A549 (cell line): ENCODE measurements at regions not wholly inside any gene's neighbourhood (a gene's known extent, or its start where the extent isn't known, plus 50 kb on each side); places are given as distances from the start of the nearest gene placed in this dataset.

Experiments
- ATAC-seq, 2 experiments: fragments of 200-7000 bp in 1 of 2; fragments of >200 bp in 1 of 2; cut with Nextera tagmentation in 1 of 2; cut with Tn5 transposase in 1 of 2; 3 replicates each; pipeline versions ENCODE4 v1.8.0 to v1.9.1; 2018 to 2020; ENCODE audit warnings: mild to moderate bottlenecking in 1 of 2, moderate library complexity in 1 of 2
- CTCF ChIA-PET: fragments of 300-600 bp; sonication (Branson Sonifier 250); formaldehyde crosslinking; extraction: SDS; loops from one replicate; lab custom pipeline; 2021; ENCODE audit warnings: antibody characterized with exemption, inconsistent platforms; lab: Yijun Ruan, JAX
- POLR2A ChIA-PET: fragments of 350-600 bp; formaldehyde crosslinking; extraction: SDS; loops from one replicate; lab custom pipeline; 2021; ENCODE audit warnings: antibody characterized with exemption, inconsistent platforms; lab: Yijun Ruan, JAX
- DNase-seq, 2 experiments: peaks; one replicate each; pipeline versions ENCODE4 v3.0.0 to v3.0.0-alpha.2; 2011 to 2016; ENCODE audit warnings: low read depth in 1 of 2, low spot score in 1 of 2
- FAIRE-seq: peaks from 2 replicates; lab custom pipeline; 2011; peaks lifted over from hg19 to GRCh38; lab: Jason Lieb, UNC
- H3K27ac ChIP-seq, 2 experiments: fragments of >200 bp; sonication (Bioruptor Twin); formaldehyde crosslinking; 3 replicates each; pipeline ENCODE4 v1.5.1; 2016 to 2017
- H3K4me1 ChIP-seq: fragments of >200 bp; sonication (Bioruptor Twin); formaldehyde crosslinking; 3 replicates; pipeline ENCODE4 v1.6.1; 2016
- H3K4me2 ChIP-seq: fragments of >200 bp; sonication (Bioruptor Twin); formaldehyde crosslinking; 3 replicates; pipeline ENCODE4 v1.6.1; 2016
- H3K4me3 ChIP-seq: fragments of >200 bp; sonication (Bioruptor Twin); formaldehyde crosslinking; 3 replicates; pipeline ENCODE4 v1.5.1; 2016
- H3K9me3 ChIP-seq: fragments of >200 bp; sonication (Bioruptor Twin); formaldehyde crosslinking; 3 replicates; pipeline ENCODE4 v1.6.1; 2016
- CBX8 ChIP-seq: fragments of 200-600 bp; sonication (generic); IDR thresholded peaks from 2 replicates; pipeline ENCODE4 v1.6.1; 2016
- CEBPB ChIP-seq, 2 experiments: fragments of >200 bp in 1 of 2; sonication (Bioruptor Twin) in 1 of 2; formaldehyde crosslinking in 1 of 2; IDR thresholded peaks; 2 replicates each; pipeline ENCODE4 v1.6.1; 2012 to 2016
- CHD2 ChIP-seq: fragments of 150-350 bp; IDR thresholded peaks from 2 replicates; pipeline ENCODE4 v1.6.1; 2014; ENCODE audit warnings: low read length; ENCODE audit not compliant: partially characterized antibody
- ESRRA ChIP-seq: fragments of 150-350 bp; IDR thresholded peaks from 2 replicates; pipeline ENCODE4 v1.6.1; 2014; ENCODE audit warnings: mild to moderate bottlenecking, low read length, borderline replicate concordance
- FOSB ChIP-seq: fragments of 250-450 bp; sonication (Bioruptor Pico); IDR thresholded peaks from 2 replicates; pipeline ENCODE4 v1.5.0; 2020; ENCODE audit warnings: mild to moderate bottlenecking, moderate library complexity
- FOSL2 ChIP-seq, 2 experiments: fragments of 450-650 bp in 1 of 2; fragments of >200 bp in 1 of 2; sonication (Bioruptor Twin) in 1 of 2; formaldehyde crosslinking; IDR thresholded peaks; 2 replicates each; pipeline versions ENCODE4 v1.5.0 to v1.6.1; 2016 to 2020; ENCODE audit warnings: mild to moderate bottlenecking in 1 of 2, moderate library complexity in 1 of 2
- HDAC2 ChIP-seq: fragments of 200-600 bp; sonication (generic); IDR thresholded peaks from 2 replicates; pipeline ENCODE4 v1.6.1; 2016
- HEYL ChIP-seq: fragments of 250-450 bp; sonication (Bioruptor Pico); IDR thresholded peaks from 2 replicates; pipeline ENCODE4 v1.8.0; 2021; ENCODE audit warnings: mild to moderate bottlenecking, moderate library complexity
- KDM1A ChIP-seq: fragments of 200-600 bp; sonication (generic); IDR thresholded peaks from 2 replicates; pipeline ENCODE4 v1.6.1; 2016; ENCODE audit warnings: low read depth, mild to moderate bottlenecking
- MYC ChIP-seq: IDR thresholded peaks from 2 replicates; pipeline ENCODE4 v1.6.1; 2012; ENCODE audit warnings: mild to moderate bottlenecking, inconsistent platforms, low read length, improper control_type of control experiment, borderline replicate concordance
- NFE2L2 ChIP-seq: fragments of 150-350 bp; conservative IDR thresholded peaks from 2 replicates; pipeline ENCODE4 v1.6.1; 2014; ENCODE audit warnings: low read length
- PHF8 ChIP-seq: fragments of 200-600 bp; sonication (generic); IDR thresholded peaks from 2 replicates; pipeline ENCODE4 v1.6.1; 2016; ENCODE audit warnings: low read depth, mild to moderate bottlenecking, antibody characterized with exemption, moderate library complexity, borderline replicate concordance
- RARB ChIP-seq: fragments of 250-450 bp; sonication (Bioruptor Pico); IDR thresholded peaks from 2 replicates; pipeline ENCODE4 v1.8.0; 2021; ENCODE audit warnings: mild to moderate bottlenecking, moderate library complexity
- RNF2 ChIP-seq: fragments of 200-600 bp; sonication (generic); IDR thresholded peaks from 2 replicates; pipeline ENCODE4 v1.6.1; 2016; ENCODE audit warnings: low read depth, mild to moderate bottlenecking, antibody characterized with exemption, moderate library complexity, borderline replicate concordance
- SREBF2 ChIP-seq: fragments of 450-650 bp; IDR thresholded peaks from 2 replicates; pipeline ENCODE4 v1.6.1; 2014; ENCODE audit warnings: mild to moderate bottlenecking, moderate library complexity
- TFCP2L1 ChIP-seq: fragments of 250-450 bp; sonication (Bioruptor Pico); IDR thresholded peaks from 2 replicates; pipeline ENCODE4 v1.5.0; 2021; ENCODE audit warnings: mild to moderate bottlenecking
- ZC3H11A ChIP-seq: fragments of 450-650 bp; IDR thresholded peaks from 2 replicates; pipeline ENCODE4 v1.6.1; 2014; ENCODE audit warnings: antibody characterized with exemption, mild to moderate bottlenecking
- WGBS: methylation state at CpG from one replicate; pipeline ENCODE4 v1.1.6; 2017; ENCODE audit errors: missing lambda C conversion rate; 5-methylcytosine and 5-hydroxymethylcytosine counted together
- TF ChIP-seq, protein P1 (sequence below): fragments of 450-650 bp; IDR thresholded peaks from 2 replicates; pipeline ENCODE4 v1.6.1; 2014; ENCODE audit warnings: antibody characterized with exemption
- TF ChIP-seq, protein P2 (sequence below): fragments of >200 bp; sonication (Bioruptor Twin); formaldehyde crosslinking; IDR thresholded peaks from 3 replicates; pipeline ENCODE4 v1.5.1; 2016
- TF ChIP-seq, protein P3 (sequence below): fragments of 200-600 bp; sonication (generic); IDR thresholded peaks from 2 replicates; pipeline ENCODE4 v1.6.1; 2016; ENCODE audit warnings: antibody characterized with exemption, mild to moderate bottlenecking, moderate library complexity
- TF ChIP-seq, protein P4 (sequence below): fragments of 250-450 bp; sonication (Bioruptor Pico); IDR thresholded peaks from 2 replicates; pipeline ENCODE4 v1.5.0; 2020; ENCODE audit warnings: low read depth, mild to moderate bottlenecking, moderate library complexity

DNA sequence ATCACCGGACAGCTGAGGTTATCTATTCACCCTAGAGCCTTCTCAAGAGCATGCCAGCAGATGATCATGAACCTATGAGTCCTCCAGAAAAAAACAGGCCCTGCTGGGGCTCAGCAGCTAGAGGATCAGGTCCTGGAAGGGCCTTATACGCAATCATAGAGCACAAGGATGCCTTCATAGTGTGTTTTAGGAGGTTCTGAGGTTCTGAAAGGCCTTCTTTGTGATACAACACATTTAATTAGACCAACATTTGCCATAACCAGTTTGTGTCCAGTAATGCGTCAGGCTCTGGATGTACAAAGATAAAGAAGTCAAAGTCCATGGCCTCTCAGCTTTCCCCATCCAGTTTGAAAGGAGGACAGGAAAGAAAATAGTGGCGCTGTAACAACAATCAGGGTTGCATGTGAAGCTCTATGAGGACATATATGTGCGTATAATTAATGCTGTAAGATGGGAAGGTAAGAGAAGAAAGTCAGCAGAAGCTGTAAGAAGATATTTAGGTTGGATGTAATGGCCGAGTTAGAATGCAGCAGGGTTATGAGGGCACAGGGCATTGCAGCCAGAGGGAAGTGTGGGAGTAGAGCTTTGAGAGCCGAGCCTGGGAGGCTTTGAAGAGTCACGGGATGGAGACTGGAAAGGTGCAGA, 302.6 kb upstream of the TBL1XR1 start (continued):
- TF ChIP-seq, protein P1, sequence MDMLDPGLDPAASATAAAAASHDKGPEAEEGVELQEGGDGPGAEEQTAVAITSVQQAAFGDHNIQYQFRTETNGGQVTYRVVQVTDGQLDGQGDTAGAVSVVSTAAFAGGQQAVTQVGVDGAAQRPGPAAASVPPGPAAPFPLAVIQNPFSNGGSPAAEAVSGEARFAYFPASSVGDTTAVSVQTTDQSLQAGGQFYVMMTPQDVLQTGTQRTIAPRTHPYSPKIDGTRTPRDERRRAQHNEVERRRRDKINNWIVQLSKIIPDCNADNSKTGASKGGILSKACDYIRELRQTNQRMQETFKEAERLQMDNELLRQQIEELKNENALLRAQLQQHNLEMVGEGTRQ, result no peak
- TF ChIP-seq MYC (no peak), NFE2L2 (no peak), CBX8 (no peak), CEBPB (IDR thresholded peaks at IDR 0.05) (no peak)

DNA sequence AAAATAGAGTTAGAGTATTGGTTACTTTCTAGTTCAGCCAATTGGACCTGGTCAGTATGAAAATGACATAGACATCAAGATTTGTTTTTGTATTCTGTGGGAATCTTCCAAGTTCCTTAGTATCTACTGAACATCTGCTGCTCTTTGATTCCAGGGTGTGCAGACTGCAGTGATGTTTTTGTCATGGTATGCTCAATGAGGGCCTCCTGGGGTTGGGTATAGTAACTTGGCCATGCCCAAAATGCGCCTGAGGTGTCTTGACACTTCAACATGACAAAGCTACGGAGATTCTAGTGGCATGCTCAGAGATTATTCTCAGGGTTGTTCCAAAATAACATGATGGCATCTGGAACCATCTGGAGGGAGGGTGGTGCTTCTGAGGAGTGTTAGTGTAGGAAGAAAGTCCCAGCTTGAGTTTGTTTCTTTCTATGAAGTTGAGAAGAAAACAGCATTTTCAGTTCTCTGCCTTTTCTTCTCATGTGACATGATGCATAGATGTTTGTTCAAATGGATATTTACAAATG, 313.5 kb upstream of the TBL1XR1 start:
- no peak overlapping the region for H3K4me3 ChIP-seq
- no peak for DNase-seq
- CTCF ChIA-PET, result no interaction called here
- H3K4me2 ChIP-seq, result no peak overlapping the region
- no peak for FAIRE-seq
- ATAC-seq, result no peak
- H3K27ac ChIP-seq, result no peak overlapping the region
- TF ChIP-seq RARB (CRISPR knock-in tag) (no peak), CHD2 (no peak), MYC (no peak), HEYL (CRISPR knock-in tag) (no peak), ESRRA (no peak), RNF2 (no peak)
- TF ChIP-seq, protein P2, sequence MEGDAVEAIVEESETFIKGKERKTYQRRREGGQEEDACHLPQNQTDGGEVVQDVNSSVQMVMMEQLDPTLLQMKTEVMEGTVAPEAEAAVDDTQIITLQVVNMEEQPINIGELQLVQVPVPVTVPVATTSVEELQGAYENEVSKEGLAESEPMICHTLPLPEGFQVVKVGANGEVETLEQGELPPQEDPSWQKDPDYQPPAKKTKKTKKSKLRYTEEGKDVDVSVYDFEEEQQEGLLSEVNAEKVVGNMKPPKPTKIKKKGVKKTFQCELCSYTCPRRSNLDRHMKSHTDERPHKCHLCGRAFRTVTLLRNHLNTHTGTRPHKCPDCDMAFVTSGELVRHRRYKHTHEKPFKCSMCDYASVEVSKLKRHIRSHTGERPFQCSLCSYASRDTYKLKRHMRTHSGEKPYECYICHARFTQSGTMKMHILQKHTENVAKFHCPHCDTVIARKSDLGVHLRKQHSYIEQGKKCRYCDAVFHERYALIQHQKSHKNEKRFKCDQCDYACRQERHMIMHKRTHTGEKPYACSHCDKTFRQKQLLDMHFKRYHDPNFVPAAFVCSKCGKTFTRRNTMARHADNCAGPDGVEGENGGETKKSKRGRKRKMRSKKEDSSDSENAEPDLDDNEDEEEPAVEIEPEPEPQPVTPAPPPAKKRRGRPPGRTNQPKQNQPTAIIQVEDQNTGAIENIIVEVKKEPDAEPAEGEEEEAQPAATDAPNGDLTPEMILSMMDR, result no peak
- TF ChIP-seq, protein P3, sequence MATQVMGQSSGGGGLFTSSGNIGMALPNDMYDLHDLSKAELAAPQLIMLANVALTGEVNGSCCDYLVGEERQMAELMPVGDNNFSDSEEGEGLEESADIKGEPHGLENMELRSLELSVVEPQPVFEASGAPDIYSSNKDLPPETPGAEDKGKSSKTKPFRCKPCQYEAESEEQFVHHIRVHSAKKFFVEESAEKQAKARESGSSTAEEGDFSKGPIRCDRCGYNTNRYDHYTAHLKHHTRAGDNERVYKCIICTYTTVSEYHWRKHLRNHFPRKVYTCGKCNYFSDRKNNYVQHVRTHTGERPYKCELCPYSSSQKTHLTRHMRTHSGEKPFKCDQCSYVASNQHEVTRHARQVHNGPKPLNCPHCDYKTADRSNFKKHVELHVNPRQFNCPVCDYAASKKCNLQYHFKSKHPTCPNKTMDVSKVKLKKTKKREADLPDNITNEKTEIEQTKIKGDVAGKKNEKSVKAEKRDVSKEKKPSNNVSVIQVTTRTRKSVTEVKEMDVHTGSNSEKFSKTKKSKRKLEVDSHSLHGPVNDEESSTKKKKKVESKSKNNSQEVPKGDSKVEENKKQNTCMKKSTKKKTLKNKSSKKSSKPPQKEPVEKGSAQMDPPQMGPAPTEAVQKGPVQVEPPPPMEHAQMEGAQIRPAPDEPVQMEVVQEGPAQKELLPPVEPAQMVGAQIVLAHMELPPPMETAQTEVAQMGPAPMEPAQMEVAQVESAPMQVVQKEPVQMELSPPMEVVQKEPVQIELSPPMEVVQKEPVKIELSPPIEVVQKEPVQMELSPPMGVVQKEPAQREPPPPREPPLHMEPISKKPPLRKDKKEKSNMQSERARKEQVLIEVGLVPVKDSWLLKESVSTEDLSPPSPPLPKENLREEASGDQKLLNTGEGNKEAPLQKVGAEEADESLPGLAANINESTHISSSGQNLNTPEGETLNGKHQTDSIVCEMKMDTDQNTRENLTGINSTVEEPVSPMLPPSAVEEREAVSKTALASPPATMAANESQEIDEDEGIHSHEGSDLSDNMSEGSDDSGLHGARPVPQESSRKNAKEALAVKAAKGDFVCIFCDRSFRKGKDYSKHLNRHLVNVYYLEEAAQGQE, result no peak
- TF ChIP-seq, all 56 proteins: peak for 0
- POLR2A ChIA-PET, result no interaction called here
- H3K4me1 ChIP-seq, result 0 out of 3 replicates have a peak, but pooled peaks cover 4% of the 10 kb centered on the region
- no peaks in the 10 kb centered on the region for H3K9me3 ChIP-seq
- WGBS, result 89% methylated on average over 2 of the region's 2 CpGs

DNA sequence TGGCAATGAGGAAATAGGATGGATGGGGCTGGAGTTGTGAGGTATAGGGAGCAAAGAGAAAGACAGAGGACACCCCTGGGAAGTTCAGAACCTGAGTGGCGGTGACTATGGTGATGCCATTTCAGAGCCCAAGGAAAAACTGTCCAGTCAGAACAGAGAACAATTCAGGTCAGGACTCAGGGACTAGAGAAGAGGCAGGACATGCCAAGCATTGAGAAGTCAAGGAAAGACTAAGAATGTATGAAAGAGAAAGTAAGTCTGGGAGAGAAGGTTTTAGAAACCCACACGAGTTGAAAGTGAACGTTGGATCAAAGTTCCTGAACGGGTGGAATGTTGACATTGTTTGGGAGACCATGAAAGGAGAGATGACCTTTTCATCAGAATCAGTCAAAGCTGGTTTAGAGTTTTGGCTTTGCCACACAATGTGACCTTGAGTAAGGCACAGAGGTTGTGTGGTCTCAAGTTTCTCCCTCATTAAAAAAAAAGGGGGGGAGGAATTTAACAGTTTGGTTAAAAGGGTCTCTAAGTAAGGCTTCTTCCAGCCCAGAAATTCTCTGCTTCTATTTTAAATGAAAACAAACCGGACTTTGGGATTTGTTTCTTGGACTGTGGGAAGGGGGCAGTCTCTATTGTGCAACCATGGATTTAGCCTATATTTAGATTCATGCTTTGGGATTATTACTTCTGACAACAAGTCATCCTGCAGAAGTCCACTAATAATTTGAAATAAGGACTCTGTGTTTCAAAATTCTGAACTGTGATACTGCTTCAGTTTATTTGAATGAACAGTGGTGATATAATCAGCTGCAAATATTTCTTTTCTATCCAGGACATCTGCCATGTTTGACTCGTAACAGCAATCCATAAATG, 315.9 kb upstream of the TBL1XR1 start:
- WGBS, result 82% methylated on average over 6 of the region's 6 CpGs
- CTCF ChIA-PET, result interaction anchor here (1.3 kb wide), 1 partner anchor 10 kb away, joined by 3 read pairs; no protein-coding TSS in a partner anchor
- H3K4me3 ChIP-seq, result no peak overlapping the region
- no peak for DNase-seq
- POLR2A ChIA-PET, result no interaction called here
- FAIRE-seq, result no peak
- H3K4me1 ChIP-seq, result 0 out of 3 replicates have a peak, but pooled peaks cover 4% of the 10 kb centered on the region
- H3K4me2 ChIP-seq, result no peak overlapping the region
- no peaks in the 10 kb centered on the region for H3K9me3 ChIP-seq
- no peak for ATAC-seq
- H3K27ac ChIP-seq, result no peak overlapping the region
- TF ChIP-seq, protein P3, result no peak
- TF ChIP-seq FOSL2 (IDR thresholded peaks at IDR 0.05), result no peak
- no peak for TF ChIP-seq FOSL2 (CRISPR knock-in tag; IDR thresholded peaks at IDR 0.05)
- no peak for TF ChIP-seq SREBF2
- no peak for TF ChIP-seq TFCP2L1 (CRISPR knock-in tag)
- no peak for TF ChIP-seq PHF8
- TF ChIP-seq, protein P4, sequence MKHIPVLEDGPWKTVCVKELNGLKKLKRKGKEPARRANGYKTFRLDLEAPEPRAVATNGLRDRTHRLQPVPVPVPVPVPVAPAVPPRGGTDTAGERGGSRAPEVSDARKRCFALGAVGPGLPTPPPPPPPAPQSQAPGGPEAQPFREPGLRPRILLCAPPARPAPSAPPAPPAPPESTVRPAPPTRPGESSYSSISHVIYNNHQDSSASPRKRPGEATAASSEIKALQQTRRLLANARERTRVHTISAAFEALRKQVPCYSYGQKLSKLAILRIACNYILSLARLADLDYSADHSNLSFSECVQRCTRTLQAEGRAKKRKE (CRISPR knock-in tag), result no peak
- TF ChIP-seq FOSB (CRISPR knock-in tag), result no peak
- no peak for TF ChIP-seq ZC3H11A
- no peak for TF ChIP-seq HDAC2
- TF ChIP-seq KDM1A, result no peak
- no peak for TF ChIP-seq RARB (CRISPR knock-in tag)
